K562 (cell line): ENCODE measurements at regions not wholly inside any gene's neighbourhood (a gene's known extent, or its start where the extent isn't known, plus 50 kb on each side); places are given as distances from the start of the nearest gene placed in this dataset.
"Not testable (repeated sequence)": the region's sequence is repeated elsewhere in the genome, so short reads cannot be mapped to it uniquely, and the experiment has no call there.

Source experiments
- ATAC-seq: fragments of 200-7000 bp; cut with Tn5 transposase; 3 replicates; pipeline ENCODE4 v1.9.1; 2020; ENCODE audit warnings: moderate library complexity
- BruUV-seq: library from RNA; stranded (reverse); fragments of 400-500 nt; replicated peaks from 2 replicates; lab custom pipeline; 2021; lab: Mats Ljungman, UMichigan
- CTCF ChIA-PET: fragments of 300-600 bp; formaldehyde crosslinking; extraction: SDS; loops from one replicate; lab custom pipeline; 2021; ENCODE audit warnings: low intra/inter-chr PET ratio; lab: Yijun Ruan, JAX
- POLR2A ChIA-PET: fragments of 300-600, 350-650 bp; sonication (Branson Sonifier 250); formaldehyde crosslinking; extraction: SDS; loops from one replicate; lab custom pipeline; 2021; ENCODE audit warnings: antibody characterized with exemption, inconsistent platforms; lab: Yijun Ruan, JAX
- DNase-seq, 4 experiments: peaks; one replicate each; pipeline versions ENCODE4 v3.0.0 to v3.0.0-alpha.2; 2011 to 2018; ENCODE audit warnings: low spot score in 3 of 4, mixed read lengths in 3 of 4; ENCODE audit errors: extremely low read depth in 1 of 4
- FAIRE-seq: peaks from 2 replicates; lab custom pipeline; 2011; peaks lifted over from hg19 to GRCh38; lab: Jason Lieb, UNC
- H2AFZ ChIP-seq: 2 replicates; pipeline ENCODE4 v1.6.0; 2011; ENCODE audit warnings: low read depth, low read length, control low read depth, inconsistent platforms
- H3K27ac ChIP-seq: fragments of 200-600 bp; 3 replicates; pipeline ENCODE4 v1.8.0; 2011; ENCODE audit warnings: low read depth, mild to moderate bottlenecking, control low read depth, inconsistent platforms, low read length, moderate library complexity, mixed read lengths; ENCODE audit errors: extremely low read depth
- H3K27me3 ChIP-seq, 2 experiments: fragments of 300-600 bp in 1 of 2; 2 replicates in 1 of 2; 3 replicates in 1 of 2; pipeline versions ENCODE4 v1.6.0 to v1.8.0; 2011; ENCODE audit warnings: inconsistent platforms in 2 of 2, low read length in 2 of 2, mild to moderate bottlenecking in 1 of 2, mixed read lengths in 1 of 2, moderate library complexity in 1 of 2; ENCODE audit not compliant: control insufficient read depth in 2 of 2, insufficient read depth in 2 of 2
- H3K36me3 ChIP-seq: fragments of 300-600 bp; 3 replicates; pipeline ENCODE4 v1.8.0; 2011; ENCODE audit warnings: mild to moderate bottlenecking, low read length, inconsistent platforms; ENCODE audit not compliant: control insufficient read depth, insufficient read depth
- H3K4me1 ChIP-seq, 2 experiments: fragments of 200-600 bp in 1 of 2; replicated peaks in 1 of 2; 2 replicates in 1 of 2; 3 replicates in 1 of 2; pipeline versions ENCODE4 v1.5.1 to v1.8.0; 2011; ENCODE audit warnings: inconsistent platforms in 2 of 2, low read length in 2 of 2, mild to moderate bottlenecking in 1 of 2, mixed read lengths in 1 of 2, moderate library complexity in 1 of 2; ENCODE audit not compliant: control insufficient read depth in 2 of 2, insufficient read depth in 2 of 2
- H3K4me2 ChIP-seq: 2 replicates; pipeline ENCODE4 v1.6.1; 2011; ENCODE audit warnings: low read length, control low read depth, inconsistent platforms, mixed read lengths; ENCODE audit not compliant: insufficient read depth
- H3K4me3 ChIP-seq: fragments of 200-600 bp; sonication (generic), shearing (Covaris generic); 2 replicates; pipeline ENCODE4 v1.5.1; 2016; ENCODE audit warnings: control low read depth, inconsistent platforms
- H3K79me2 ChIP-seq: fragments of 200-600 bp; 3 replicates; pipeline ENCODE4 v1.8.0; 2011; ENCODE audit warnings: low read length, inconsistent platforms; ENCODE audit not compliant: control insufficient read depth, insufficient read depth
- H3K9ac ChIP-seq, 2 experiments: 2 replicates each; pipeline versions ENCODE4 v1.6.0 to v1.6.1; 2011; ENCODE audit warnings: low read depth in 2 of 2, low read length in 2 of 2, control low read depth in 1 of 2, inconsistent platforms in 1 of 2, mild to moderate bottlenecking in 1 of 2, mixed read lengths in 1 of 2; ENCODE audit not compliant: insufficient read depth in 1 of 2
- H3K9me1 ChIP-seq: one replicate; pipeline ENCODE4 v1.6.0; 2011; ENCODE audit warnings: inconsistent platforms, mild to moderate bottlenecking, low read length, moderate library complexity; ENCODE audit not compliant: control insufficient read depth, insufficient read depth
- H3K9me3 ChIP-seq: replicated peaks from 2 replicates; pipeline ENCODE4 v1.5.1; 2011; ENCODE audit warnings: low read depth, low read length, inconsistent platforms; ENCODE audit not compliant: control insufficient read depth, insufficient read depth
- H4K20me1 ChIP-seq: replicated peaks from 2 replicates; pipeline ENCODE4 v1.6.1; 2011; ENCODE audit warnings: low read length, inconsistent platforms, mixed read lengths; ENCODE audit not compliant: control insufficient read depth, insufficient read depth
- CEBPG ChIP-seq, 3 experiments: fragments of 200-800 bp in 1 of 3; sonication (Bioruptor generic) in 1 of 3; sonication (generic) in 1 of 3; formaldehyde crosslinking in 1 of 3; IDR thresholded peaks in 2 of 3; conservative IDR thresholded peaks in 1 of 3; 2 replicates each; pipeline versions ENCODE4 v1.6.1 to v1.8.0; 2016 to 2022; ENCODE audit warnings: missing compliant biosample characterization in 2 of 3, missing genetic modification characterization in 2 of 3, mild to moderate bottlenecking in 1 of 3, missing genetic modification reagents in 1 of 3
- KDM1A ChIP-seq, 2 experiments: fragments of 450-650 bp; IDR thresholded peaks; 2 replicates each; pipeline ENCODE4 v1.6.1; 2016; ENCODE audit warnings: mild to moderate bottlenecking in 2 of 2
- ZNF146 ChIP-seq: IDR thresholded peaks from one replicate; pipeline ENCODE4 v1.6.1; 2018; ENCODE audit warnings: missing compliant biosample characterization; ENCODE audit not compliant: unreplicated experiment
- ZNF408 ChIP-seq: fragments of 250-450 bp; sonication (Bioruptor Pico); IDR thresholded peaks from 2 replicates; pipeline ENCODE4 v1.4.0; 2020; ENCODE audit warnings: low read depth, mild to moderate bottlenecking, moderate library complexity
- WGBS: fragments of 100-300 bp; shearing (Covaris generic); methylation state at CpG from one replicate; pipeline ENCODE4 v1.1.6; 2016; ENCODE audit warnings: low coverage, mixed read lengths; ENCODE audit not compliant: insufficient coverage; ENCODE audit errors: missing lambda C conversion rate; 5-methylcytosine and 5-hydroxymethylcytosine counted together
- in situ Hi-C: fragments of 300-500 bp; cut with MboI; formaldehyde crosslinking; loops from 4 replicates; pipeline ENCODE4 v1.15.0; 2018; ENCODE audit warnings: inconsistent platforms, mixed read lengths
- intact Hi-C: fragments of 100-400 bp; cut with micrococcal nuclease; formaldehyde crosslinking; loops from 2 replicates; pipeline ENCODE4 v1.14.2; 2022

- in situ Hi-C loops (no loop called here), intact Hi-C loops (no loop called here)
- Histone ChIP-seq H3K4me2 (no peak overlapping the region), H3K79me2 (no peaks in the 10 kb centered on the region), H2AFZ (no peak overlapping the region), H3K4me1 (no peaks in the 10 kb centered on the region; a peak in 1 of 5 replicates), H3K27ac (no peak overlapping the region), H3K9me3 (no peaks in the 10 kb centered on the region), H4K20me1 (no peaks in the 10 kb centered on the region), H3K27me3 (peaks cover 0 to 13% of the 10 kb centered on the region in 2 experiments; a peak in 1 of 5 replicates), H3K9ac (no peak overlapping the region), H3K36me3 (no peaks in the 10 kb centered on the region), H3K9me1 (no peaks in the 10 kb centered on the region), H3K4me3 (no peak overlapping the region)
- DNase-seq (no peak), ATAC-seq (no peak), FAIRE-seq (no peak)
- TF ChIP-seq ZNF408 (no peak), CEBPG (CRISPR knock-in tag; IDR thresholded peaks at IDR 0.05) (no peak), CEBPG (tag; conservative IDR thresholded peaks at IDR 0.05 in 1 of 2, IDR thresholded peaks at IDR 0.05 in 1 of 2) (no peak), KDM1A (IDR thresholded peaks at IDR 0.05) (no peak)
- WGBS = 3% methylated on average over 5 of the region's 7 CpGs
- ChIA-PET POLR2A (no interaction called here), CTCF (no interaction called here)
- no TSS peak for BruUV-seq
Measured at GRCh38 chr10:124242365-124242764, 149.0 kb upstream of the CHST15 start.

- H3K4me2 ChIP-seq, in situ Hi-C loops, H3K79me2 ChIP-seq, H3K9me3 ChIP-seq, H3K27ac ChIP-seq, H3K9ac ChIP-seq, intact Hi-C loops, H3K36me3 ChIP-seq, H3K4me3 ChIP-seq, POLR2A ChIA-PET, H3K9me1 ChIP-seq, H2AFZ ChIP-seq, H4K20me1 ChIP-seq, CTCF ChIA-PET, ATAC-seq, DNase-seq, FAIRE-seq, BruUV-seq, H3K4me1 ChIP-seq: not testable (repeated sequence)
- H3K27me3 ChIP-seq = peaks cover 0 to 13% of the 10 kb centered on the region in 2 experiments; a peak in 1 of 5 replicates
- no CpG with 5 or more reads among the region's 5 CpGs for WGBS
- peak; percentile 58 for TF ChIP-seq ZNF146 (CRISPR knock-in tag)
Measured at GRCh38 chr10:124241510-124241909, 148.1 kb upstream of the CHST15 start.
